UCSD-AML1 (cell line): ENCODE measurements at regions not wholly inside any gene's neighbourhood (a gene's known extent, or its start where the extent isn't known, plus 50 kb on each side); places are given as distances from the start of the nearest gene placed in this dataset.
A peak's percentile ranks its signal among the peaks of the same experiment; 100 is the strongest.

Source experiments
- DNase-seq: peaks from one replicate; lab custom pipeline; 2025; ENCODE audit not compliant: unreplicated experiment; lab: John Stamatoyannopoulos, UW

GRCh38 chr14:38526826-38527501 is 271.1 kb upstream of the CLEC14A start:
- no peak for DNase-seq

DNA sequence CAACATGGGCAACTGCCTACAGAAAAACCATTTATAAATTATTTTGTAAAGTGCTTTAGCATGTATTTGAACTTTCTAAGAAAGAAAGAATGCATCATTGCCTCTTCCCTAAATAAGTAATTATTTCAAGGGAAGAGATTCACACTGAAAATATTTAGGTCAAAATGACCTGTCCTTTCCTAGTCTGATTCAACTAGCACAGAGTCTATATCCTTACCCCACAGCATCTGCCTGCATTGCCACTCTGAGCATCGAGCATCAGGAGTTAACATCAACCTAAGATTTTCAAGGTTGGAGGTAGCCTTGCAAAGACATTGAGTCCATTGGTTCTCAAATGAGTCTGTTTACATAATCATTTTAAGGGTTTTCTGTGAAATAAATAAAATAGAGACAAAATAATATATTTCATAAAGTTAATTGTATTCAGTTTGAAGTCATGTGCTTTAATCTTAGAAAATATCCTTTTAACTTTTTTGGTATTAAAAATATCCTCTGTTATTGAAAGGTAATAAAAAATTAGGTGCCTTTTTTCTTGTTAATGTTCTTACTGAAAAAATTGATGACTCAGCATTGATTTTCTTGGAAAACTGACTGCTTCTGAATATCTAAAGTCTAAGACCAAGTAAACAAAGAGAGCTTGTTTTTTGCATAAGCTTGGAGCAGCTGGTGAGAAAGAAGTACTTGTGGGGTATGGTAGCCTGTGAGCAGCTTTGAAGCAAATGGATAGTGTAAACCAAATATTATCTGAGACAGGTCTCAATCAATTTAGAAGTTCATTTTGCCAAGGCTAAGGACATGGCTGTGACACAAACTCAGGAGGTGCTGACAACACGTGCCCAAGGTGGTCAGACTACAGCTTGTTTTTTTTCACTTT is 269.0 kb upstream of the CLEC14A start:
- no peak for DNase-seq

GRCh38 chr14:38522724-38523123 is 266.8 kb upstream of the CLEC14A start:
- DNase-seq: no peak

DNA sequence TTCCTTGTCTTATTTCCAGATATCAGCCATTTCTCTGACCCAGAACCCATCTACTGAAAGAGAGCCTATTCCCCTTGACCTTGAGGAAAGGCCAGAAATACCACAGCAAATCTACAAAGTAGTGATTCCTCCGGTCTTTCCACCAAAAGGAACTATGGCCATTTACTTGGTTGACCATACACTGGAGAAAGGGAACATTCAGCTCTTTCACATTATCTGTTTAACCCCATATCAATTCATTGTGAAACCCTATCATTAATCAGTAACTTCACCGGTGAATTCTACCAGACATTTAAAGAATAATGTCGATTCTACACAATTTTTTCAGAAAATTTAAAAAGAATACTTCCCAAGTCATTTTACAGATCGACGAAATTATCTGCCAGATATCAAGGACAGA is 265.7 kb upstream of the CLEC14A start:
- DNase-seq: no peak

DNA sequence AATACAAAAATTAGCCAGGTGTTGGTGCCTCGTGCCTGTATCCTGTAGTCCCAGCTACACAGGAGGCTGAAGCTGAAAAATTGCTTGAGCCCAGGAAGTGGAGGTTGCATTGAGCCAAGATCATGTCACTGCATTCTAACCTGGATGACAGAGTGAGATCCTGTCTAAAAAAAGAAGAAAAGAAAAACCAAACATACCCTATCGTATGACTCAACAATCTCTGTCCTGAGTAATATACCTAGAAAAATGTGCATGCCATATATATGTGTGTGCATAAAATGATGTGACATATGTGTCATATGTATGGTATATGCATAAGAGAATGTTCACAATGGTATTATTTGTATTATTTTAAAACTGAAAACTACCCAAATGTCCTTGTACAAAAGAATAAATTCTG is 261.5 kb upstream of the CLEC14A start:
- DNase-seq: no peak

- no peak for DNase-seq
These were observed 256.3 kb upstream of the CLEC14A start for GRCh38 chr14:38512236-38512635.

- DNase-seq: no peak
These were observed 251.4 kb upstream of the CLEC14A start for GRCh38 chr14:38507299-38507698.

DNA sequence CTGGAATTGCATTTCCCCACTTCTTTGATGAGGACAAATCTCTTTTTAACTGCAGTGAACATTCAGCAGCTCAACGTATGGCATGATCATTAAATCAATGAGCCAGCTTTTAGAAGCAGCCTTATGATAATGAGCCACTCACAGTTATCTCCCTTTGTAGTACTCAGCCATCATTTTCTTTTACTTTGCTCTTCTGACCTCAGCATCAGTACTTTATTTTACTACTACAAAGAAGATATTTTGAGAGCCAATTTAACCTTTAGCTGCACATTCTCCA is 250.0 kb upstream of the CLEC14A start:
- DNase-seq: no peak

DNA sequence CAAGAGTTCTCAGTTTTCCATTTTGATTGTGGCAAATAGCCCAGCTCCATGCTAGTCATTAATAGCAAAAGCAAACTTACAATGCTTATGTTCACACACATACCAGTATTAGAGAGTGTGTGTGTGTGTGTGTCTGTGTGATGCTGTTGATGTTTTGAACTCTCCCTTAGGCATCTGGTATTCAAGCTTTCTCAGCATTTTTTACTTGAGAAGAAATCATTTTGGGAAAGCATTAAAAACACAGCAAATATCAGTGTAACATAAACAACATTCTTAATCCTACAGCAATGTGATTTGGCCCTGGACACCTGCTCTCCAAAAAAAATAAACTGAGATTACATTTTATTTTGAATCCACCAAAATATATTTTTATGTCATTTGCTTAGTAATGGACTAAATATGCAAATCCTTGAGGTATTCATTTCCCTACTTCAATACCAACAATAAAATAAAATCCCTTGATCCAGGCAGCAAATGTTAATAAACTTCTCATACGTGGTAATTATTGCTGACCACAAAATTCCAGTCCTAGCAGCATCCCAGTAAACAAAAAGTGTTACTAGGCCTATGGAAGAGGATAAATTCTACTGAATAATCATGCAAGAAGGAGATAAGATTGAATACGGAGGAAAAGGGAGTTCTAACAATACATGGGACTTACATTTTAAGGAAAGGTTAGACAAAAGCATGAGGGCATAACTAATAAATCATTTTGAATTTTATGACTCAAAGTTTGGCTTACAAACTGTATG is 249.5 kb upstream of the CLEC14A start:
- DNase-seq: no peak

- no peak for DNase-seq
These were observed 248.3 kb upstream of the CLEC14A start for GRCh38 chr14:38504175-38504574.

DNA sequence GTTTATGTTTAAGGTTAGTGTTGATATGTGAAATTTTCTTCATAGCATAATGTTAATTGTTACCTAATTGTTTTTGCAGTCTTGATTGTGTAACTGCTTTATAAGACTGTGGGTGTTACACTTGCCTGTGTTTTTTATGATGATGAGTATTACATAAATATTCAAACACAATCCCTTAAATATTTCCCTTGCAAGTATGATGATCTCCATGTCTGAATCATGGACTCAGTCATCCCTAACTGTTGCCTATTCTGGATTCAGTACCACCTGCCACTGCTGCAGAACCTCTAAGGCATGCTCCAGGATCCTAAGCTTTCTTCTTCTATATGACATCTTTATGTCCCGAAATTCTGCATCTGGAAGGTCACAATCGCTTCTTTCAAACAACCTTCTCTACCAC is 246.3 kb upstream of the CLEC14A start:
- no peak for DNase-seq

DNA sequence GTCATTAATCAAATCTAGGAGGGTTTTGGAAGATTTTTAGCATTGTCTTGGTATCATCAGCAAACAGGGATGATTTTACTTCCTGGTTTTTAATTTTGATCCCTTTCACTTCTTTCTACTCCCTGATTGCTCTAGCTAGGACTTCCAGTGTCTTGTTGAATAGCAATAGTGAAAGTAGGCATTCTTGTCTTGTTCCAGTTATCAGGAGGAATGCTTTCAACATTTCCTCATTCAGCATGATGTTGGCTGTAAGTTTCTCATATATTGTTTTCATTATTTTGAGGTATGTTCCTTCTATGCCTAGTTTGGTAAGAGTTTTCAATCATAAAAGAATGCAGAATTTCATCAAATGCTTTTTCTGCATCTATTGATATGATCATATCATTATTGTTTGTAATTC is 244.2 kb upstream of the CLEC14A start:
- no peak for DNase-seq

- DNase-seq: no peak
These were observed 240.2 kb upstream of the CLEC14A start for GRCh38 chr14:38496092-38496491.

- DNase-seq: no peak
These were observed 234.4 kb upstream of the CLEC14A start for GRCh38 chr14:38490273-38490672.

DNA sequence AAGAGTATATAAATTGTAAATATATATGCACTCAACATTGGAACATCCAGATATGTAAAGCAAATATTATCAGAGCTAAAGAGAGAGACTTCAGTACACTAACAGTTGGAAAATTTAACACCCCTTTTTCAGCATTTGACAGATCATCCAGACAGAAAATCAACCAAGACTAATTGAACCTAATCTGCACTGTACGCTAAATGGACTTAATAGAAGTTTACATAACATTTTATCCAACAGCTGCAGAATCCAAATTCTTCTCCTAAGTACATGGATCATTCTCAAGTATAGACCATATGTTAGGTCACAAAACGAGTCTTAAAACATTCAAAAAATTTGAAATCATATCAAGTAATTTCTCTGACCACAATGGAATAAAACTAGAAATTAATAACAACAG is 229.1 kb upstream of the CLEC14A start:
- DNase-seq: no peak

DNA sequence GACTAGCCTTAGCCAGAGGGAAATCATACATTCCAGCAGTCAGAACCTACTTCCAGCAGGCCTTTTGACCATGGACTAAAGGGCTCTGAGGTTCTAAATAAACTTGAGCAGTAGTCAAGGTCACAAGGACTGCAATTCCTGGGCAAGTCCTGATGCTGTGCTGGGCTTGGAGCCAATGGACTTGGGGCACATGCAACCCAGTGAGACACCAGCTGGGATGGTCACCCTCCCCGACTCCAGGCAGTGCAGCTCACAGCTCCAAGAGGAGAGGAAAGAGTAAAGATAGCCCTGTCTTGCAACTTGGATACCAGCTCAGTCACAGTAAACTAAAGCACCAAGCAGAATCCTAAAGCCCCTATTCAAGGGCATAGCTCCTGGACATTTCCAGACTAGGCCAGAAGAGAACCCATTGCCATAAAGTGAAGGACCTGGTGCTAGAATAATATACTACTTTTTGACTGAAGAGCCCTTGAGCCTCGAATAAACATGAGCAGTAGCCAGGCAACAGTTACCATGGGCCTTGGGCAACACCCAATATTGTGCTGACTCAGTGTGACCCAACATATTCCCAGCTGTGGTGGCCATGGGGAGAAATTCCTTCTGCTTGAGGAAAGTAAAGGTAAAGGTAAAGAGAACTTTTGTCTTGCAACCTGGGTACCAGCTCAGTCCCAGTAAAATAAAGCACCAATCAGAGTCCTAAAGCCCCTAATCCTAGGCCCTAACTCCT is 226.2 kb upstream of the CLEC14A start:
- DNase-seq: no peak

GRCh38 chr14:38469156-38469555 is 213.3 kb upstream of the CLEC14A start:
- DNase-seq: no peak

DNA sequence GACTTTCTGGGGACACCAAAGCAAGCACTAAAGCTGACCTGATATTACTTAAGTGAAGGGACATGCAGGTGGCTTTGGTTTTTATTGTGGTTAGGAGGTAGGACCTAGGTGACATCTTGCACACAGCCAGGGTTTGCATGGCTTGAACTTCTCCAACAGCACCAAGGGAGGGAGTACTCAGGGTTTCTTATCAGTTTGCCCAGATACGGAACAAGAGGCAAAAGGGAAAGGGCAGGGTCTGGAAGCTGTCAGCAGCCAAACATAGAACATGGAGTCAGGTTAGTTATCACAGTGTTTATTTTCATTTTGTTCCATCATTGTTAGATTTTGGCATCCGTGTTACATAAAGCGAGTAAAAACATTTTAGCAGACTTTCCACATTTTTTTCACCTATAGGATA is 186.3 kb upstream of the CLEC14A start:
- peak; percentile 19 for DNase-seq

DNA sequence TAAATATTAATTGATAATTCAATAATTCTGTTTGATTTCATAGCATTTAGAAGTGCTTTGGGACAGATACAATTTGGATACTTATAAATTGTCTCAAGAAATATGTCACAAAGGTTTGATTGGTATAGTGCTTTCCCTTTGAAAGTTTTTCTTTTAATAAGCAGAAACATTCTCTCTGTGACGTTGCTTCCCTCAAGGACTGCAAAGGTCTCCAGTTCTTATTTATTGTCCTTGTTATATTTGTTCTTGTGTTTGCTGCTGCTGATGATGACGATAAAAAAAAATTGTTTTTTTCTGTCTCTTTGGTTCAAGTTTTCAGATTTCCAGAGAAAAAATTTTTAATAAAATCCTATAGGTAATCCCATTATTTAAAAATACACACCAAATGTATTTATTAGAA is 176.3 kb upstream of the CLEC14A start:
- no peak for DNase-seq

DNA sequence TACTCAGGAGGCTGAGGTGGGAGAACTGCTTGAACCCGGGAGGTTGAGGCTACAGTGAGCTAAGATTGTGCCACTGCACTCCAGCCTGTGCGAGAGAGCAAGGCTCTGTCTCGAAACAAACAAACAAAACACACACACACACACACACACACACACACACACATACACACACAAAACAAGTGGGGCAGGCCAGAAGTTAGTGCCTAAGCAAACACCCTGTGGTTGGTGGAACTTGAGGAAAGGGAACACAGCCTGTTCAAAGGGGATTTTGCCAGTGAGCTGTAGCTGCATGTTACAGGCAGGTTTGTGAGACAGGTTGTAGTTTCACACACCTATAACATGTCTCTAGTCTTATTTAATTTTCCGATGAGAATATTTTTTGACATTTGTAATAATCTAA is 175.3 kb upstream of the CLEC14A start:
- DNase-seq: no peak

DNA sequence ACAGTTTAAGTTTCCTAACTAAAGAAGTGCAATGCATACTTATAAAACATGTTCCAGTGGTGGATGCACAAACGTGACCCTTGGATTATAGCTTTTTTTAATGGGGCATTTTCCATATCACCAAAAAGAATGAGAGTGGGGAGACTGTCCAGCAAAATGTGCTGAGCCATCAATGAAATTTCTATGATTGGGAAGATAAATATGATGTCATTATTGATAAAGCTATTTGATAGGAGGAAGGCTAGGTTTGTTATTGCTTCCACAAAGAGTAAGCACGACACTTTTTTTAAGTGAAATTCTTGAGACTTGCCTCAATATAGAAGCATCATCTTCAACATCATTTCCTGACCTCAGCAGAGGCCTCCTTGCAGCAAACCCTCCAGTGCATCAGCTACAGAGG is 174.6 kb upstream of the CLEC14A start:
- DNase-seq: no peak
